Liver (tissue), 3 donors: ENCODE measurements at regions not wholly inside any gene's neighbourhood (a gene's known extent, or its start where the extent isn't known, plus 50 kb on each side); places are given as distances from the start of the nearest gene placed in this dataset.

Experiments used
- CTCF ChIP-seq: fragments of 150-350 bp; IDR thresholded peaks from 2 replicates; pipeline ENCODE4 v1.5.1; 2017; ENCODE audit warnings: improper control_type of control experiment, low read depth, low read length; ENCODE audit not compliant: missing input control
- FOXA1 ChIP-seq: IDR thresholded peaks from 2 replicates; pipeline ENCODE4 v1.6.1; 2016; ENCODE audit warnings: antibody characterized with exemption
- GABPA ChIP-seq, 2 donors: IDR thresholded peaks in 1 of 2; conservative IDR thresholded peaks in 1 of 2; 2 replicates each; pipeline ENCODE4 v1.6.1; 2016; ENCODE audit warnings: antibody characterized with exemption in 2 of 2, mild to moderate bottlenecking in 1 of 2, moderate library complexity in 1 of 2
- JUND ChIP-seq, 2 donors: IDR thresholded peaks; 2 replicates each; pipeline ENCODE4 v1.6.1; 2016; ENCODE audit warnings: antibody characterized with exemption in 2 of 2
- MAX ChIP-seq: IDR thresholded peaks from 2 replicates; pipeline ENCODE4 v1.6.1; 2016; ENCODE audit warnings: antibody characterized with exemption
- RAD21 ChIP-seq, 2 donors: IDR thresholded peaks; 2 replicates each; pipeline ENCODE4 v1.6.1; 2016; ENCODE audit warnings: antibody characterized with exemption in 2 of 2, mild to moderate bottlenecking in 2 of 2
- SP1 ChIP-seq: IDR thresholded peaks from 2 replicates; pipeline ENCODE4 v1.6.1; 2018; ENCODE audit warnings: antibody characterized with exemption, mild to moderate bottlenecking
- TAF1 ChIP-seq: conservative IDR thresholded peaks from 2 replicates; pipeline ENCODE4 v1.6.1; 2016; ENCODE audit warnings: antibody characterized with exemption, mild to moderate bottlenecking
- donor health status: healthy.
- donor health status: healthy.

- no peak for TF ChIP-seq SP1
- TF ChIP-seq FOXA1, result no peak
- no peak for TF ChIP-seq JUND (IDR thresholded peaks at IDR 0.05)
- no peak for TF ChIP-seq MAX
- no peak for TF ChIP-seq CTCF
- no peak for TF ChIP-seq GABPA (IDR thresholded peaks at IDR 0.05 in 1 of 2, conservative IDR thresholded peaks at IDR 0.05 in 1 of 2)
- no peak for TF ChIP-seq RAD21 (IDR thresholded peaks at IDR 0.05)
- TF ChIP-seq TAF1, result no peak
Measured at GRCh38 chrX:21047034-21047455, 327.2 kb upstream of the CNKSR2 start.
